Epithelial cell of proximal tubule (primary cell): ENCODE measurements at regions not wholly inside any gene's neighbourhood (a gene's known extent, or its start where the extent isn't known, plus 50 kb on each side); places are given as distances from the start of the nearest gene placed in this dataset.
"Not testable (repeated sequence)": the region's sequence is repeated elsewhere in the genome, so short reads cannot be mapped to it uniquely, and the experiment has no call there.

Experiments used
- DNase-seq: peaks from one replicate; pipeline ENCODE4 v3.0.0-alpha.2; 2011; ENCODE audit warnings: low read depth
- H3K4me3 ChIP-seq: 2 replicates; pipeline ENCODE4 v1.5.1; 2011; ENCODE audit warnings: low read depth, mild to moderate bottlenecking, low read length
- CTCF ChIP-seq: conservative IDR thresholded peaks from 2 replicates; pipeline ENCODE4 v1.5.1; 2012; ENCODE audit warnings: low read depth, mild to moderate bottlenecking, low read length

GRCh38 chr1:233828480-233828879, 76.0 kb upstream of the SLC35F3 start:
- no peak overlapping the region for H3K4me3 ChIP-seq
- DNase-seq = no peak
- TF ChIP-seq CTCF = no peak

GRCh38 chr1:233834609-233835008, 69.9 kb upstream of the SLC35F3 start:
- no peak for TF ChIP-seq CTCF
- no peak overlapping the region for H3K4me3 ChIP-seq
- no peak for DNase-seq

- DNase-seq, H3K4me3 ChIP-seq: not testable (repeated sequence)
Measured at GRCh38 chr1:233838207-233838606, 66.3 kb upstream of the SLC35F3 start.

GRCh38 chr1:233843525-233844204, 60.8 kb upstream of the SLC35F3 start:
- peak; percentile 43 for DNase-seq
- TF ChIP-seq CTCF = no peak
- no peak overlapping the region for H3K4me3 ChIP-seq

GRCh38 chr1:233844275-233844674, 60.2 kb upstream of the SLC35F3 start:
- no peak overlapping the region for H3K4me3 ChIP-seq
- DNase-seq = no peak
- no peak for TF ChIP-seq CTCF

- no peak for DNase-seq
- no peak overlapping the region for H3K4me3 ChIP-seq
- no peak for TF ChIP-seq CTCF
Measured at GRCh38 chr1:233844692-233845091, 59.8 kb upstream of the SLC35F3 start.
